ENCODE measurements at regions not wholly inside any gene's neighbourhood (a gene's known extent, or its start where the extent isn't known, plus 50 kb on each side); places are given as distances from the start of the nearest gene placed in this dataset.

GRCh38 chr5:162274679-162275078 lies 207.1 kb downstream of the GABRG2 start:
- ATAC-seq = peak; percentile 100
- no peak overlapping the region for H3K27ac Mint-ChIP-seq

More at GRCh38 chr5:162274679-162275078, 207.1 kb downstream of the GABRG2 start:
- Mint-ChIP-seq H3K4me1 (peaks cover 36% of the 10 kb centered on the region), H3K4me3 (no peak overlapping the region), H3K36me3 (ENCODE audit: low read depth) (peaks cover 13% of the 10 kb centered on the region; the same call in 2 of the 3 replicates), H3K9me3 (peaks cover 16% of the 10 kb centered on the region), H3K27me3 (ENCODE audit: insufficient read depth, low read depth, poor library complexity) (peaks cover 1% of the 10 kb centered on the region)
- H3K4me2 ChIP-seq = peak overlapping the region; percentile 39
- H3K79me2 ChIP-seq (replicated peaks; ENCODE audit: insufficient read depth) = no peaks in the 10 kb centered on the region
- peak overlapping the region; percentile 47; the same call in 1 of the 2 replicates for H3K27ac ChIP-seq (ENCODE audit: low read depth)
- no peaks in the 10 kb centered on the region for H3K9me2 ChIP-seq (ENCODE audit: insufficient read depth)
- H2AFZ ChIP-seq = no peak overlapping the region
- no peaks in the 10 kb centered on the region for H3F3A ChIP-seq (replicated peaks; ENCODE audit: low read depth)
- H3K4me3 ChIP-seq = no peak overlapping the region
- peak; percentile 84 for DNase-seq (ENCODE audit: low spot score)
- peak; percentile 80; the same call in 1 of the 2 replicates for TF ChIP-seq NANOG (IDR thresholded peaks at IDR 0.05; ENCODE audit: borderline replicate concordance)
- TF ChIP-seq ZNF462 (CRISPR knock-in tag; IDR thresholded peaks at IDR 0.05) = peak; percentile 90
- no peak for TF ChIP-seq ETS1 (IDR thresholded peaks at IDR 0.05)
- no peak for TF ChIP-seq EZH2 (IDR thresholded peaks at IDR 0.05; ENCODE audit: low read depth, unreplicated experiment)
- no peak for TF ChIP-seq CTCF (conservative IDR thresholded peaks at IDR 0.05; ENCODE audit: low read depth in 2 of 2)
- no peak for TF ChIP-seq JUNB (IDR thresholded peaks at IDR 0.05; ENCODE audit: unreplicated experiment)
- peak; percentile 21; the same call in 1 of the 2 replicates for TF ChIP-seq ZNF114 (CRISPR knock-in tag; IDR thresholded peaks at IDR 0.05)
- peak; percentile 36; the same call in 1 of the 2 replicates for TF ChIP-seq POLR2AphosphoS5 (IDR thresholded peaks at IDR 0.05; ENCODE audit: low read depth)
- no peak for TF ChIP-seq EZH2phosphoT487 (IDR thresholded peaks at IDR 0.05; ENCODE audit: unreplicated experiment)
- TF ChIP-seq CREB1 (CRISPR knock-in tag; IDR thresholded peaks at IDR 0.05; ENCODE audit: low read depth) = 0 out of 2 replicates have a peak, but pooled peaks have one; percentile 24
- H3K4me1 ChIP-seq (ENCODE audit: insufficient read depth) = peaks cover 31% of the 10 kb centered on the region
- H3K27me3 ChIP-seq (ENCODE audit: insufficient read depth) = no peaks in the 10 kb centered on the region
- H3K36me3 ChIP-seq (ENCODE audit: insufficient read depth) = no peaks in the 10 kb centered on the region; the same call in 1 of the 2 replicates
- no peaks in the 10 kb centered on the region for H4K20me1 ChIP-seq (replicated peaks; ENCODE audit: insufficient read depth)

Data from GM23338 (cell line).